B cell (primary cell): ENCODE measurements at regions not wholly inside any gene's neighbourhood (a gene's known extent, or its start where the extent isn't known, plus 50 kb on each side); places are given as distances from the start of the nearest gene placed in this dataset.

Experiments used
- EZH2 ChIP-seq: IDR thresholded peaks from 2 replicates; pipeline ENCODE4 v1.6.1; 2012; ENCODE audit warnings: borderline replicate concordance, low read depth, mild to moderate bottlenecking, moderate library complexity, low read length; ENCODE audit not compliant: insufficient read depth, poor library complexity, severe bottlenecking
- TF ChIP-seq, protein P1 (sequence below): fragments of 200-600 bp; IDR thresholded peaks from one replicate; pipeline ENCODE4 v1.8.0; 2022; ENCODE audit warnings: antibody characterized with exemption, mild to moderate bottlenecking

DNA sequence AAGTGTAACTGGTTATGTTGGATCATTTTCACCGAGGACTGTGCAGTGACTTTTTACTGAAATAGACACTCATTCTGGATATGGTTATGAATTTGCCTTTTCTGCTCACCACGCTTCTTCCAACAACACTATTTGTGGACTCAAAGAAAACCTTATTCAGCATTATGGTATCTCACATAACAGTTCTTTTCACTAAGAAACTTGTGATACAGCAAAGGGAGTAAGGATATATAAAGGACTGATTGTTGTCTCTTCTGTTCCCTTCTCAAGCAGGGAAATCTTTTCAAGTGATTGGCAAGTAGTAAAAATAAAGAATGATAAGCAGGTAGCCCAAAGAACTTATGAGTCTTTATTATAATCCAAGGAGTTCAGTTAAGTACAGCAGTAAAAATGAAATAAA, 131.5 kb upstream of the SV2C start:
- TF ChIP-seq, protein P1, sequence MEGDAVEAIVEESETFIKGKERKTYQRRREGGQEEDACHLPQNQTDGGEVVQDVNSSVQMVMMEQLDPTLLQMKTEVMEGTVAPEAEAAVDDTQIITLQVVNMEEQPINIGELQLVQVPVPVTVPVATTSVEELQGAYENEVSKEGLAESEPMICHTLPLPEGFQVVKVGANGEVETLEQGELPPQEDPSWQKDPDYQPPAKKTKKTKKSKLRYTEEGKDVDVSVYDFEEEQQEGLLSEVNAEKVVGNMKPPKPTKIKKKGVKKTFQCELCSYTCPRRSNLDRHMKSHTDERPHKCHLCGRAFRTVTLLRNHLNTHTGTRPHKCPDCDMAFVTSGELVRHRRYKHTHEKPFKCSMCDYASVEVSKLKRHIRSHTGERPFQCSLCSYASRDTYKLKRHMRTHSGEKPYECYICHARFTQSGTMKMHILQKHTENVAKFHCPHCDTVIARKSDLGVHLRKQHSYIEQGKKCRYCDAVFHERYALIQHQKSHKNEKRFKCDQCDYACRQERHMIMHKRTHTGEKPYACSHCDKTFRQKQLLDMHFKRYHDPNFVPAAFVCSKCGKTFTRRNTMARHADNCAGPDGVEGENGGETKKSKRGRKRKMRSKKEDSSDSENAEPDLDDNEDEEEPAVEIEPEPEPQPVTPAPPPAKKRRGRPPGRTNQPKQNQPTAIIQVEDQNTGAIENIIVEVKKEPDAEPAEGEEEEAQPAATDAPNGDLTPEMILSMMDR = no peak
- TF ChIP-seq EZH2 = no peak
